GM21723 (cell line): ENCODE measurements at regions not wholly inside any gene's neighbourhood (a gene's known extent, or its start where the extent isn't known, plus 50 kb on each side); places are given as distances from the start of the nearest gene placed in this dataset.

Experiments
- ATAC-seq: cut with Tn5 transposase; IDR thresholded peaks from one replicate; pipeline ENCODE4 v1.9.1; 2021; ENCODE audit warnings: mild to moderate bottlenecking, moderate library complexity; ENCODE audit not compliant: unreplicated experiment

DNA sequence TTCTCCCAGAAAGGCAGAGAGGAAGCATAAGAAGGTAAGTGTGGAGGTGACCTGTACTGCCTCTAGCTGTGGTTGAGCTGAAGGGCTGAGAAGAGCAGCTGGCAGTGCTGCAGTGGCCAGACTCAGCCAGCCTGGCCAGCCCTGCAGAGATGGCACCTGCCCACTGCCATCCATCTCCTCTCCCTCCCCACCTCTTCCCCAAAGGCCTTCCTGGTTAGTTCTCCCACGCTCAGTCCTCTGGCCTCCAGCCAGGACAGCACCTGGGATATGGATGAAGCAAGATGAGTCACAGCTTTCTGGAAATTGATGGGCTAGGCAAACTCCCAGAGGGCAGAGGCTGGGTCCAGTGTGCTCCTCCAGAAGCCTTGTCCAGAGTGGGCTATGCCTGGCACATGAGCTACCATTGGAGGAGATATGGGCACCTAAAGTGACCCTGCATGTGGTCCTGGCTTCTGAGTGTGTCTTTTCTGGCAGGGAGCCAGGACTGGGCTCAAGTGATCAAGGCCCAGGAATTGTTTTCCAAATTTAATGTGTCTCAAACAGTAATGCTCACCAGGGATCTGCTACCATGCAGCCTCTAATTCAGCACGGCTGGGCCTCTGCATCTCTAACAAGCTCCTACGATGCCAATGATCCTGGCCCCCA lies 81.0 kb upstream of the CACUL1 start:
- no peak for ATAC-seq

DNA sequence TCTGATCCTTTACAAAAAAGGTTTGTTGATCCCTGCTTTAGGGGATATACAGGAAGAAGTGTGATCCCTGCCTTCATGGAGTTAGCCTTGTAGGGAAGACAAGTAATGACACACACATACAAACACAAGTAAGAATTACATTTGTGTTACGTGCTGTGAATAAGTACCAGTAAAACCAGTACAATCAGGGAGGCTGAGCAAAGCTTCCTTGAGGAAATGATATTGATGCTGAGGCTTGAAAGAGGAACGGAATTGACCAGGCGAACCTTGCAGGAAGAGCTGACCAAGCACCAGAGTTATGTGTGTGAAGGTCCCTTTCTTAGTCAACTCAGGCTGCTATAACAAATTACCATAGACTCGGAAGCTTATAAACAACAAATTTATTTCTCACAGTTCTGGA lies 83.6 kb upstream of the CACUL1 start:
- no peak for ATAC-seq

DNA sequence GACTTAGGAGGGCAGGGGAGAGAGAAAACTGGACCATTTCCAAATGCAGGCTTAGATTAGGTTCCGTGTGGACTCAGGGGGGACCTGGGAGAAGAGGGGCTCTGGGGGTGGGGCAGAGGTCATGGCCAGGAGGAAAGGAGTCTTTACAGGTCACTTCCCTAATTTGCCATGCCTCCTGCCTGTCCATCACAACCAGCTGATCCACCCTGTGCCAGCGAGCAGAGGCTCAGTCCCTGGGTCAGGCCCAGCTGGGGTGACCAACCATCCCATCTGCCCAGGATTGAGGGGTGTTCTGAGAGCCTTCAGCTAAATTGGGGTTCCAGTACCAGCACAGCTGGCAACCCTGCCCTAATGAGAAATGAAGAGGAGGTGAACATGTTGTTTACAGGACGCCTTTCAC lies 84.6 kb upstream of the CACUL1 start:
- no peak for ATAC-seq

DNA sequence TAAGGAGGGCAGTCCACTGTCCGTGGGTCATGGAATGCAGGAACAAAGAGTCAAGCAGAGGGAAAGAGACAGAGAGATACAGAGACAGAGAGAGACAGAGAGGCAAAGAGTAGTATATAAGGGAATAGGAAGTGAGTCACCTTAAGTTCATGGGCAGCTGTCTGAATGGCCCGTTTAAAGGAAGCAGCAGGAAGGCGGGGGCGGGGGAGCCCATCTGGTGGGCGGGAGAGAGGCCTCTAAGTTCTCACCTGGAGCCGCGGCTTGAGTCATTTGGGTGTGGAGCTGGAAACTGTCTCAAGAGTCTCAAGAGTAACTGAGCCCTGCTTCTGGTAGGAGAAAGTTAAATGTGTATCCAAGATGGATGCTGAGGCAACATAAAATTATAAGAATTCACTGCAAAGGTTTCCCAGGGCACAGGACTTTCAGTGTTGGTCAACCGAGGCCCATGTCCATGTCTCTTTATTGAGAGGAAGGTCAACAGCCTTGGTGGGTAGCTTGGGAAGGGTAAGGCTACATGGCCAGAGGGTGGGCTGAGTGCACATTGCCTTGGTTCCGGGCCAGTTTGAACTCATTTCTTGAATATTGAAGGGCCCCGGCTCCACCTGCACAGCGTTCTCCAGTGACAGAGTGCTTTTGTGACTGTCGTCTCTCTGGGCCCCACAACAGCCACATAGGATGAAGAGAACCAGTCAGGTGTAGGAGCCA lies 85.5 kb upstream of the CACUL1 start:
- no peak for ATAC-seq

DNA sequence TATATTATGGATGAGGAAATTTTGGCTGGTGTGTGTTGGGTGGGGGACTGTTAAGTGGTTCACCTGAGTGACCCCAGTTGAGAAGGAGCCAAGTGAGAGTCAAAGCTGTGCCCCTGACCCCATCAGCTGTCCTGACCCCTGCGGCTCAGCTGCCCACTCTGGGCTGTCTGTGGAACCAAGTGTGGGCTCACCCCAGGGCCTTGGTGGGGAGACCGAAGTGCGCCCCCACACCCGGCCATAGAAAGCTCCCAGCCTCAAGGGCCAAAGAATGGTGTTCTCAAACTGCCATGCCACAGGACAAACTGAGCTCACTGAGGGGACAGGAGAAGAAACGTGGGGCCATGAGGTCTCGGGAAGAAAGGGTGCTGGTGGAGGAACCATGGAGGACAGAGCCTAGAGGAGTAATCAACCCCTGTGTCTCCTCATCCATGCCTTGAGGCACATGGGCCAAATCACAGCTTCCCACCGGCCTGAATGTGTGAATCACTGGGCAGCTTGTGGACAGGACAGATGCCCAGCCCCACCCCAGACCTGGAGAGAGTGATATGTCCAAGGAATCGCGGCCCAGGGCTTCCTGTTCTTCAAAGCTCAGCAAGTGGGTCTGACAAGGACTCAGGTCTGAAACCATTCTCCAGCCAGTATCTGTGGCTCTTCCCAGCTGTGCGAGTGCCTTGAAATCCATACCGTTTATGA lies 86.2 kb upstream of the CACUL1 start:
- ATAC-seq: no peak

DNA sequence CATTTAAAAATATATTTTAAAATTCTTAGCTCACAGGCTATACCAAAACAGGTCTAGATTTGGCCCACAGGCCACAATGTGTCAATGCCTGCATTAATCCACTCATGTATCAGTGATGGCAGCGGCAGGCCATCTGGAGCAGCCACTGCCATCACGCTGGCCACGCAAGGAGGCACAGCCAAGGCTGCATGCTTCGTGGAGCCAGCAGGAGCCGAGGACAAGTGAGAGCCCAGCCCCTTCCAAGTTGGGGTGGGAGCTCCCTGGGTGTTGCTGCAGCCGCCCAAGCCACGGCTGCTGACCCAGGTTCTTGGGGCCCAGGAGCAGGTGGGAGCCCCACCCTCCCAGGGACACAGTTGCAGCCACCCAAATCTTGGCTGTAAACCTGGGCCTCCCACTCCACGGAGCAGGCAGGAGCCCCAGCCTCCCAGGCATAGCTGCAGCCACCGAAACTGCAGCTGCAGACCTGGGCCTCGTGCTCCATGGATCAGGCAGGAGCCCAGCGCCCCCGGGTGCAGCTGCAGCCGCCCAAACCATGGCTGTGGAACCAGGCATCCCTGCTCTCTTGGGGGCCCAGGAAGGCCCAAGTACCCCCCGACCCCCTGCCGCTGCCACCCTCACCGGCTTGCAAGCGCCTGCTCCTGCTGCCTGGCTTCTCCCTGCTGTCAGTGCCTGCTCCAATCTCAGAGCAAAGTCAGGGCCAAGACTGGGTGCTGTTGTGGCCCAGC lies 87.3 kb upstream of the CACUL1 start:
- ATAC-seq: no peak

DNA sequence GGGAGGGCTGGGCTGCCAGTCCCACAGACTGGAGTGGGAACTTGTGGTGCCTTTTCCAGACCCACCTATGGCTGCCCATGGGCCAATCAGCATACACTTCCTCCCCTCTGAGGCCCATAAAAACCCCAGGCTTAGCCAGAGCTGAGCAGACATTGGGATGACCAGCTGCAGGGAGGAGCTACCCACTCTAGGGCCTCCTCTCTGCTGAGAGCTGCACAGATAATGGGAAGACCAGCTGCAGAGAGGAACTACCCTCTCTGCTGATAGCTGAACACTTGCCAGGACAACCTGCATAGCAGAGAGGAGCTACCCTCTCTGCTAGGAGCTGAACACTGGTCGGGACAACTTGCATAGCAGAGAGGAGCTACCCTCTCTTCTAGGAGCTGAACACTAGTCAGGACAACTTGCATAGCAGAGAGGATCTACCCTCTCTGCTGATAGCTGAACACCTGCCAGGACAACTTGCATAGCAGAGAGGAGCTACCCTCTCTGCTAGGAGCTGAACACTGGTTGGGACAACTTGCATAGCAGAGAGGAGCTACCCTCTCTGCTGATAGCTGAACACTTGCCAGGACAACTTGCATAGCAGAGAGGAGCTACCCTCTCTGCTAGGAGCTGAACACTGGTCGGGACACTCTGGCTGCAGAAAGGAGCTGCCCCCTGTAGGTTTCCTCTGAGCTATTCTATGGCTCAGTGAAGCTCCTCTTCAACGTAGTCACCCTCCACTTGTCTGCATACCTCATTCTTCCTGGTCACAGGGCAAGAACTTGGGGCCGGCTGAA lies 88.3 kb upstream of the CACUL1 start:
- ATAC-seq: no peak

DNA sequence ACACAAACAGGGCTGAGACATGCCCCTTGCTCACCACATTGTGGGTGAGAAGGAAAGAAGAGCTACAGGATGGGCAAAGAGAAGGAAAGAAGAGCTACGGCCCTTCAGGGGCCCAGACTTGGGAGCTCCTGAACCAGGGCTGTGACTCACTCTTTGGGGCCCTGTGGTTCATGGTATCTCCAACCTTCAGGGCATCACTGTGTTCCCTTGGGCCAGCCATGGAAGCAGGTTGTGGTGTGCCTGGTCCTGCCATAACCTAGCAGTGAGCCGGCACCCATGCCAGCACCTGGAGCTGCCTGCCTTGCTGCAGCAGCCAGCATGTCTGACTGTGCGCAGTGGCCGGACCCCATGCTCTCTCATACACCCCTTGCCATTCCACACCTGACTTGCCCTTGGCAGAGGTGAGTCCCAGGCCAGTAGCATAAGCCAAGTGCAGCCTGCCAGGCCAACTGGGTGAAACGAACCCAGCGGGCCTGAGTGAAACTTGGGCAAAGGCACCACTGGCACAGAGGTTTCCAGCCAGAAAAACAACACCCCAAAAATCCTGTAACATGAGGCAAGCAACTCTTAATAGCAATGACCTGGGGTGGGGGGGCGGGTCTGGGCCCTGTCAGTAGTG lies 89.0 kb upstream of the CACUL1 start:
- ATAC-seq: no peak

DNA sequence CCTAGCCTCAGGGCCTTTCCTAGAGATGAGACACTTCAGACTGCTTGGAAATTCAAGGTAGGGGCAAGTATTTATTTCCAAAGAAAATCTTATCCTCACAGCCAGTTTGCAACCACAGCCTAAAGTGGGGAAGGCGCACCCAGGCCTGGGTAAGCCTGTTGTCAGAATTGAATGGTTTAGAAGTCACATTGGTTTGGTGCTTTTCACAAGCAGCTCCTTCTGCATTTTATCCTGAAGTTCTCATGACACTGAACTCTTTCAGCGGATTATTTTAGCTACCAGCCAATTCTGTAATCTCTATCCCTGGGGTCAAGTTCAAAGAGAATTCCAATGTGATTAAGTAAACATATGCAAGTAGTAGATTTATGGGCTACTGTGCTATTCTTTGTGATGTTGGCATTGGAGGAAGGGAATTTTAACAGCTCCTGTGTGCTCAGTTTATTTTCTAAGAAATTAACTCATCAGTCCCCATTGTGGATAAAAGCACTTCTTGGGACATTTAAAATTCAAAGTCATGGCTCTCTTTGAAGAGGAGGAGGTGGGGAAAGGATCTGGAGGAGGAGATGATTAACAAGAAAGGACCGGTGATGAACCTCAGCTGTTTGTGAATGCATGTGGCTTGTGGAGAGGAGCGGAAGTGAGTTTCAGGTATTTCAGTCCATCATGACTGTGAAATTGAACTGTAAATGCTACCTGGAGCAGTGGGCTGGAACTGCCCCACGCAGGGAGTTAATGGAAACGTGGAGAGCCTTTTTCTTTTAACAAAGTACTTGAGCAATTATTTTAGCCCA lies 90.2 kb upstream of the CACUL1 start:
- no peak for ATAC-seq

DNA sequence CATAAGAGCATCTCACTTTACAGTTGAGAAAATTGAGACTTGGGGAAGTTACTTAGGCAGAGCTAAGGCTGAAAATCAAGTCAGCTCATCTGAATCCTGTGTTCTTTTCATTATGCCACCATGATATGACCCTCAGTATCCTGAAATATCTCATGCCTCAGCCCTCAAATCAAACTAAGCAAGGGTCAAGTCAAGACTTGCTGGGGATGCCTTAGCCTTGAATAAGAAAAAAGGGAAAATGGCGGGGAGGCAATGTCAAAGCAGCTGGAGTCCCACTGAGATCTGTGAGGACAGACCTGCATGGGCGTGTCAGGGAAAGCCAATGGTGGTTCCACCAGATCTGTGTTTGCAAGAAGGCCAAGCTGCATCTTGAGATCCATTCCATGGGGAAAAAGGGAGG lies 91.0 kb upstream of the CACUL1 start:
- ATAC-seq: no peak

DNA sequence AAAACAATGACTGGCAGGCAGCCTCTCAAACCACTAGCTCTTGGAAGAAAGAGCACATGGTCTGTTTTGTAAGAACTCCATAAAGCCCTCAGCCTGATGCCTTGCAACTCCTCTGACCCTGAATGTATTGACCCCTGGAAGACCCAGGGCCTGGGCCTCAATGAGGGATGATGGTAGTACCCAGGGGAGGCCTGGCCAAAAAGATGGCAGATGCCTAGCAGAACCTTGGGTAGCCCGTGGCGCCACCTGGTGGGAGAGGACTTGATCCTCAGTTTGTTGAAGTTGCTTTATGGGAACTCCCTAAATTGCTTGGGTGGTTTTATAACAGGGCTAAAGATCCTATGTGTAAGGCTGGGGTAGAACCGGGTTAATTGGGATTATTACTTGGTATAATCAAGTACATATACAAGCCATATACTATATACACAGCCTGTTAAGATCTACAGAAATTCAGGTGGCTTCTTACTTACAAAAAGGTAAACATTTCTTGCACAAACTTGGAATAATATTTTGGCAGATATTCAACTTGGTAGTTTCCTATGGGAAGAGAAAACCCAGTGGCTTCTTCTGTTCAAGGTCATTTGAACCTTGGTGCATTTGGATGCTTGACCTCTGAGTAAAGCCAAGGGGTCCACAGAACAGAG lies 95.8 kb upstream of the CACUL1 start:
- peak; percentile 62 for ATAC-seq

DNA sequence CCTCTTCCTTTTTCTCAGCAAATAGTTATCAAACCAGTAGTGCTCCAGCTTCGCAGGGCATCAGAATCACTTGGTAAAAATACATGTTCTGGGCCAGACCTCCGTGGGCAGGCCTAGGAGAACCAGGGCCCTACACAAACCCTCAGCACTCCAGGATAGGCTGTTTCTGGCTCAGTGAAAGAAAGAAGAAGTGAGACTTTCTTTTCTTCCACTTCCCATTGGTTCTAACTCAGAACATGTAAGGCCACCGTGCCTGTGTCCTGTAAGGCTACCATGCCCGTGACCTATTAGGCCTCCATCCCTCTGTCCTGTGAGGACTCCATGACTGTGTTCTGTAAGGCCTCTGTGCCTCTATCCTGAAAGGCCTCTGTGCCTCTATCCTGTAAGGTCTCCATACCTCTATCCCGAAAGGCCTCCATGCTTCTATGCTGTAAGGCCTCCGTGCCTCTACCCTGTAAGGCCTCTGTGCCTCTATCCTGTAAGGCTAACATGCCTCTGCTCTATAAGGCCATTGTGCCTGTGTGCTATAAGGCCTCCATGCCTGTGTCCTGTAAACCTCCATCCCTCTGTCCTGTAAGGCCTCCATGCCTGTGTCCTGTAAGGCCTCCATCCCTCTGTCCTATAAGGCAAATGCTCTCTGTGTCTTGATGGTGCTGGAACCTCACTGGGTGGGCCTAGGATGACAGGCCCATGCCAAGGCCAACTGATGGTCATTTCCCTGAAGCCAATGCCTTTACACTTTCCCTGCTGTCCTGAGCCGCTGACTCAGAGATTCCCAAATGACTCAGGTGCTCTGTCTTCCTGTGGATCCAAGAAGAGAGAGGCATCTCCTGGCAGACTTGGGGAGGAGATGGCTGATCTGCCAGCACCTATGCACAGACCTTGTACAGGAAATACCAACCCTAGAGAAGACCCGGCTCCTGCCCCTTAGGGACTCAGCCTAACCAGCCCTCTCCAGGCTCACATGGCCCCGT lies 96.6 kb upstream of the CACUL1 start:
- peak; percentile 87 for ATAC-seq

DNA sequence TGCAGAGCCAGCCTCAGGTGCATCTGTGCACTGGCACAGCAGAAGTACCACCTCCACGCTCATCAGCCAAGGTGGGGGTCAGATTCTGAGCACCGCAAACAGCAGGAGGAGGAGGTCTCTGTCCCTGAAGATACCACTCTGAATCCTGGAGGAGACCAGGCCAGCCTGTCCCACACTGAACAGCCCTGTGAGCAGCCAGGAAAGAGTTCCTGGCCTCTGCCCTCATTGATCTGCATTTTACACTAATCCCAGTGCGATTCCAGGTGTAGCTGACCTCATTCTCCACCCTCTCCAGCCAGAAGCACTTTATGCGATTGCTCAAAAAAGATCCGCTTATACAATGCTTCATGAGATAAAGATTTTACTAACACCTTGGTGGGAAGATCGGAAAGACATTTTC lies 99.1 kb upstream of the CACUL1 start:
- ATAC-seq: no peak

DNA sequence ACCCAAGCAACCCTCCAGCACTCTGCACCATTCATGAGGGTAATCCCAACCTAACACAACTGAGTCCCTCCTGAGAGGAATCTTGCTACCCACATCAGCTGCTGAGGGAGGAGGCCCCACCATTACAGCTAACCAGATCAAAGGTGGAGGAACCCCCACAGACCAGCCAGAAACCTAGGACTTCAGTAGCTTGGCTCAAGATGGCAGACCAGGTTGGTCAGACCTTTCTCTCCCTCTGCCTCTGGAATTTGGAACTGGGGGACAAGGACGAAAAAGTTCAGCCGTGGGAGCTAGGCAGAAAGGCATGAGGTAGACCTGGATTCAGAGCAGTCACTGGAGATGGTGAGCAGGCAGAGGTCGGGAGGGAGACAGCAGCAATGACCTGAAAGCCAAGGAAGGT lies 101.3 kb upstream of the CACUL1 start:
- no peak for ATAC-seq

DNA sequence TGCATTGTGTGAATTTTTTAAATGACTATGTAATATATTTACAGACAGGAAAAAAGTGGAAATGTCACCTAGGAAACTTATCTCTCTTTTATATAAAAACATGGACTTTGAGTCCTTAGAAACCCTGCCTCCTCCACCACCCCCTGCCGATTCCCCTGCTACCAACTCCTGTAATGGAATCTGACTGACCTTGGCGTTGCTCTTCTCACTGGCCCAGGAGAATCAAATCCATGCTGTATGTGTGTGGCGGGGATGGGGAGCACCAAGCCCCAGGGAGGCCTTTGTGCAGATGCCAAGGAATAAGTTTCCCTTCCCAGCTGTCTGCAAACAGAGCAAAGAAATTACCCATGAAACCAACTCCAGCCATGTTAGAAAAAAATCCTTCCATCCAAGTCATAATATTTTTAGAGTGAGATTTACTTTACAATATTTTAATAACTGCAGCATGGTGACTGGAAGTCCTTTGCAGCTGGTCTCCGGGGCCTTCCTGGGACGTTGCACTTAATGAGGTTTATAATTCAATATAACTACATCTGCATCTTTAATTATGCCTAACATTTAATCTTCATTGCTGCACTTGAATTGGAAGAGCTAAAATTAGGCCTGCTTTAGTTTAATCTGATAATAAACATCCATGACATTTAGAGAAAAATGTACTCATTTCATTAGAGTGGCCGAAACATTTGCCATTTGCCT lies 111.4 kb upstream of the CACUL1 start:
- ATAC-seq: no peak

DNA sequence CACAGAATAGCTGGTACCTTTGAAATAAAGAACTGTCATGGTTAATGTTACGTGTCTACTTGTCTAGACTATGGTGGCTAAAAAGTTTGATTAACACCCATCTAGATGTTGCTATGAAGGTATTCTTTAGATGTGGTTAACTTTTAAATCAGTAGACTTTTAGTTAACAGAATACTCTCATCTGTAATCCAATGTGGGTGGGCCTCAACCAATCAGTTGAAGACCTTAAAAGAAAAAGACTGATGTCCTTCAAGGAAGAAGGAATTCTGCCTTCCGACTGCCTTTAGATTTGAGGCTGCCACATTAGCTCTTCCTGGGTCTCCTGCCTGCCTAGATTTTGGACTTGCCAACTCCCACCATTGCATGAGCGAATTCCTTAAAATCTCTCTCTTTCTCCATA lies 113.0 kb upstream of the CACUL1 start:
- ATAC-seq: no peak

DNA sequence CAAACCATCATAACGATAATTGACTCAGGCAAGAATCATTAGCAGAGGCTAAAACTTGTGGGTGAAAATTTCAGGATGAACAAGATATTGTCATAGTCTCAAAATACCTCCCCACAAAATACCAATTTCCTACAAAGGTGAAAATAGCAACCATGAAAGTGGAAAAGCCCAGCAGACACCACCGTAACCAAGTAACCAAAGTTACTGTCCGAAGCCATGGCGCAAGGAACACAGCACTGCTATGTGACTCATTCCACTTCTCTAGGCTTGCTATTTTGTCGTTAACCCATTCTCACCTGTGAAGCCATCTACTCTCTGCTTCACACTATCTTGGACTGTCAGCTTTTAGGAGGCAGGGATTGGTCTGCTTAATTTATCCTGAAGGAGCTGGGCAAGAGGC lies 113.8 kb upstream of the CACUL1 start:
- no peak for ATAC-seq
